GM12892 (cell line): ENCODE measurements at regions not wholly inside any gene's neighbourhood (a gene's known extent, or its start where the extent isn't known, plus 50 kb on each side); places are given as distances from the start of the nearest gene placed in this dataset.

ENCODE experiments used
- POLR2A ChIP-seq: IDR thresholded peaks from 2 replicates; pipeline ENCODE4 v1.6.1; 2011; ENCODE audit warnings: low read depth, low read length, control low read depth
- POLR2AphosphoS5 ChIP-seq: IDR thresholded peaks from 2 replicates; pipeline ENCODE4 v1.6.1; 2011; ENCODE audit warnings: low read depth, low read length, control low read depth
- TAF1 ChIP-seq: IDR thresholded peaks from 2 replicates; pipeline ENCODE4 v1.6.1; 2011; ENCODE audit warnings: low read depth, mild to moderate bottlenecking, control low read depth, low read length, borderline replicate concordance

DNA sequence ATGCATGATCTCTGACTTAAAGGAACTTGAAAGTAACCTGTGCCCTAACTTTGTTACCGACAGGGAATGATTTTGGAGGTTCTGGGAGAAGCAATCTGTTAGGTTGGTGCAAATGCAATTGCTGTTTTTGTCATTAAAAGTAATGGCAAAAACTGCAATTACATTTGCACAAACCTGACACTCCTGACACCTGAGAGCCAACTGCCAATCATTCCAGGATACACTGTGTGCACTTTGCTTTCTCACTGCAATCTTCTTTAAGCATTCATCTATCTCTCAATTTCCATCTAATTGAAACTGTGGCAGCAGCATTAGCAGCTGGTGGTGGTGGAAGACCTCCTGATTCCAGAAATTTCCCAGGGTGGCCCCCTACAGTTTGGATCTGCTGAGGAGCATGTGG is 87.6 kb upstream of the CYP1B1 start:
- TF ChIP-seq POLR2AphosphoS5 (no peak), POLR2A (no peak), TAF1 (no peak)
